Right renal pelvis (tissue), 4 donors: ENCODE measurements at regions not wholly inside any gene's neighbourhood (a gene's known extent, or its start where the extent isn't known, plus 50 kb on each side); places are given as distances from the start of the nearest gene placed in this dataset.

ENCODE experiments used
- DNase-seq, 4 donors: peaks; one replicate each; pipeline ENCODE4 v3.0.0-alpha.2; 2013; ENCODE audit warnings: low read depth in 4 of 4, low spot score in 3 of 4, missing footprints in 1 of 4

DNA sequence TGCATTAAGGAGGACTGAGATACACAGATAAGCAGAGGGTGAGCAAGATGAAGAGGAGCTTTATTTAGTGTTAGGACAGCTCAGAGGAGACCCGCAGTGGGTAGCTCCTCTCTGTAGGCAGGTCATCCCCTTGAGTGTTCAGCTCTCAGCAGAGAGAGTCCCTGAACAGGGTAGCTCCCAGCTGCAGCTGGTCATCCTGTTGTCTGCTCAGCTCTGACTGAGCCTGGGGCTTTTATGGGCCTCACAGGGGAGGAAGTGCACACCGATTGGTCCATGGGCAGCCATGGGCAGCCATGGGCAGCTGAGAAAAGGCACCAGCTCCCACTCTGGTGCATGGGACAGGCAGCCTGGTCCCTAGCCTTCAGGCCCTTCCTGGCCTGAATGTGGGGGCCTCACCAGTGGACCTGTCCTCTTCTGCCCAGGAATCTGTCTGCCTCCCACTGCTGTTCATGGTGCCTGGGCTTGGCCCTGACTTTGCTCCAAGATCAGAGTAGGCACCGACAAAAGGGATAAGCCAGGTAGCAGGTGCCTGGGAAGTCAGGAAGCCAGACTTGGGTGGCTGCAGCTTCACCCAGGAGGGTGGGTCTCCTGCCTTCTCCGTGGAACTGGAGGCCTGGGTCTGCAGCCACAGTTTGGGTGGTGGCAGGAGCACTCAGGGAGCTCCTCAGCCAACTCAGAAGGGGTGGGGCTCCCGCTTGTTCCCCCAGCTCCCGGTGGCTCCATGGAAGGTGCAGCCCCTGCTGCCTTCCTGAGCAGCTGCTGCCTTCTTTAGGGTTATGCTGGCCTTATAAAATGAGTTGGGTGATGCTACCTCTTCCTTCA lies 54.7 kb downstream of the MYEOV start:
- no peak for DNase-seq

DNA sequence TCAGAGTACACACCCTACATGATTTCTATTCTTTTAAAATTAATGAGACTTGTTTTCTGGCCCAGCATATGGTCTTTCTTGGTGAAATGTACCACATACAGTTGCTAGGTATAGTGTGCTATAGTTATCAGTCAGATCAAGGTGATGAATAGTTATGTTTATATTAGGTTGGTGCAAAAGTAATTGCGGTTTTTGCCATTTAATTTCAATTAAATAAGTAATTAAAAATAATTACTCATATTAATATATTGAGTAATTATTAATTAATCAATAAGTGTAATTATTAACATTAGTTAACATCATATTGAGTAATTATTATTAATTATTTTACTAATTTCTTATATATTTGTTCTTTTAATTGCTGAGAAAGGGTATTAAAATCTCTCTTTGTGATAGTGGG lies 56.1 kb downstream of the MYEOV start:
- no peak for DNase-seq

DNA sequence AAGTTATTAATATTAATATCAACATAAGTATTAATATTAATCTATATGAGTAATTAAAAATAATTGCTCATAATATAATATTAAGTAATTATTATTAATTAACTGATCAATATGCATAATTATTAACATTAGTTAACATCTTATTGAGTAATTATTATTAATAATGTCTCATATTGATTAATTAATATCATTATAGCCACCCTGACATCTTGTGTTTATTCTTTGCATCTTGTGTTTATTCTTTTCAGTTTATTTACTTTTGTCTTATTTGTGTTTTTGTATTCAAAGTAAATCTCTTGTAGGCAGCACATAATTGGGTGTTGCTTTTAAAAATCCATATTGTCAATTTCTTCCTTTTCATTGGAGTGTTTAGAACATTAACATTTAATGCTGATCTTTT lies 56.6 kb downstream of the MYEOV start:
- DNase-seq = no peak

DNA sequence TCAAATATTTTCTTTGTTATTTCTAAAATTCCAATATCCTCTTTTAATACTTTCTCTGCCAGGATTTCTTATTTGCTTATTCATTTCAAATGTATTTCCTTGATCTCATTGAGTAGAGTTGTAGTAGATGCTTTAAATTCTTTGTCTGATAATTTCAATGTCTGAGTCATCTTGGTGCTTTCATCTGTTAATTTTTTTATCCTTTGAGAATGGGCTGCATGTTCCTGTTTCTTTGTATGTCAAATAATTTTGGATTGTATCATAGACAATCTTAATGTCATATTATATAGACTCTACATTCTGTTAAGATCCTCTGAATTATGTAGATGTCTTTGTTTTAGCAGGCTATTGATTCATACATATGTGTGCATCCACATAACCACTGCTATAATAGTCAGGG lies 57.5 kb downstream of the MYEOV start:
- DNase-seq = no peak

DNA sequence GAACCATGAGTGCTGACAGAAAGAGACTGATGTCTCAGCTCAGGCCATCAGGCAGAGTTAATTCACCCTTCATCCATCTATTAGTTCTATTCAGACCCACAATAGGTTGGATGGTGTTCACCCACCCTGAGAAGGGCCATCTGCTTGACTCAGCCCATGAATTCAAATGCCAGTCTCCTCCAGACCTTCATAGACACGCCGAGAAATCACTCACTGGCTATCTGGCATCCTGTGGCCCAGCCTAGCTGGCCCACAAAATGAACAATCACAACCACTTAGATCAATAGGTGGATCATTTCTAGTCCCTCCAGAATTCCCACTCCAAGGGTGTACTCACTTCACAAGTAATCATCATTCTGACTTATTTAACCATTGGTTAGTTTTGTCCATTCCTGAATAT lies 58.2 kb downstream of the MYEOV start:
- DNase-seq = no peak

DNA sequence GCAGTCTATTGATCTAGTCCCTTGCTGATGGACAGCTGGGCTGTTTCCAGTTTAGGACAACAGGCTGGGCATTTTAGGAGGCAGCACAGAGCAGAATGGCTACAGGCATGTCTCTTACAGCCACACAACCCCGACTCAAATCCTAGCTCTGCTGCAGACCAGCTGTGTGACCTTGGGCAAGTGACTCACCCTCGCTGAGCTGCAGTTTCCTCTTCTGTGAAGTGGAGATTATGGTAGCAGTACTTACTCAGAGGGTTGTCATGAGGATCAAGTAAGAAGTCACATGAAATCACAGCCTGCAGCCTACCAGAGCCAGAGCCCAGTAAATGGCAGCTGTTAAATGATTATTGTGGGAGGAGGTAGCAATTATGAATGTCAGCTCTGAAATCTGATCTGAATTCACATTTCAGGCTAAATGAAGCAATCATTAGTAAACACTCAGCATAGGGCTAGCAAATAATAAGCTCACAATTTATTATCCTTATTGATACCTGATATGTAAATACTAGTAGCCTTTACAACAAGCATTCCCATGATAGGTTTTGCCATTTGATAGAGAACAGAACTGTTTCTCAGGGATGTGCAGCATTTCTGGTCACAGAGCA lies 58.9 kb downstream of the MYEOV start:
- no peak for DNase-seq

DNA sequence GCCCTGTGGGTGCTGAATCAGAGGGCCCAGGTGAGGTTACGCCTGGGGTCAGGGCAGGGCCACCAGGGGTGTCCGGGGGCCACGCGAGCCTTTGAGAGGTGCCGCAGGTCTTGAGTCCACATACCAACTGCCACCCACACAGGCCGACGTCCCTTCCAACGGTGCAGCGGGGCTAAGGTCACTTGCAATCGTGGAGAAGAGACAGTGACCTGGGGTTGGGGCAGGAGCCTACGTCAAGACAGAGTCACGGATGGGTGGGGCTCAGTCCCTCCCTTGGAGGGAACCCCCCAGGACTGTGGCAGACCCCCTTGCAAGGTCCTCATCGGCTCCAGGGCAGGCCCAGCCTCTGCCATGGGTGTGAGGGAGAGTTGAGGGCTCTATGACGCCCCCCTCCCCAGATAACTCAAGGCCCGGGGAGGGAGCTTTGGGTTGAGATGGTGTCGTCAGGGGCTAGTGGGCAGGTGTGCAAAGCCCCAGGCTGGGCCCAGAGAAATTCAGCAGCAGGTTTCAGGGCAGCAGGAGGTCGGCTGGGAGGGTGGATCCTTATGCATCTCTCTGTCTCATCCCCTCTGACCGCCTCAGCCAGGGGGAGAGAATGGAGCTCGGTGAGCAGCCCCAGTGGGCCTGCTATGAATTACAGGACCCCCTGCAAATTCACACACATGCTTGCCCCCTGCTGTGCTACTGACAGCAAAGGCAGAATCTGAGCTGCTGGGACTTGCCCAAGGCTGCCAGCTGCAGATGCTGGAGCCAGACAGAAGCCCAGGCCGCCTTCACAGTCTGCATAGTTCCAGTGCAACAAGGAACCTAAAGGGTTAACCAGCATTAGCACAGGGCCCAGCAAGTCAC lies 60.0 kb downstream of the MYEOV start:
- no peak for DNase-seq

DNA sequence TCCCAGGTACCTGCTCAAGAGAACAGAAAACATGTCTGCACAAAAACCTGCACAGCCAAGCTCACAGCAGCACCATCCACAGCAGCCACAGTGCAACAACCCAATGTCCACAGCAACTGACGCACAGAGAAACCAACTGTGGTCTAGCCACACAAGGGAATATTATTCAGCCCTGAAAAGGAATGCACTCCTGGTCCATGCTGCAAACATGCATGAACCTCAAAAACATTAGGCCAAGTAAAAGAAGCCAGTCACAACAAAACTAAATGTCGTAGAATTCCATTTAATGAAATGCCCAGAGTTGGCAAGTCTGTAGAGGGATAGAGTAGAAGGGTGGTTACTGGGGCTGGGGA lies 60.6 kb downstream of the MYEOV start:
- DNase-seq = no peak

DNA sequence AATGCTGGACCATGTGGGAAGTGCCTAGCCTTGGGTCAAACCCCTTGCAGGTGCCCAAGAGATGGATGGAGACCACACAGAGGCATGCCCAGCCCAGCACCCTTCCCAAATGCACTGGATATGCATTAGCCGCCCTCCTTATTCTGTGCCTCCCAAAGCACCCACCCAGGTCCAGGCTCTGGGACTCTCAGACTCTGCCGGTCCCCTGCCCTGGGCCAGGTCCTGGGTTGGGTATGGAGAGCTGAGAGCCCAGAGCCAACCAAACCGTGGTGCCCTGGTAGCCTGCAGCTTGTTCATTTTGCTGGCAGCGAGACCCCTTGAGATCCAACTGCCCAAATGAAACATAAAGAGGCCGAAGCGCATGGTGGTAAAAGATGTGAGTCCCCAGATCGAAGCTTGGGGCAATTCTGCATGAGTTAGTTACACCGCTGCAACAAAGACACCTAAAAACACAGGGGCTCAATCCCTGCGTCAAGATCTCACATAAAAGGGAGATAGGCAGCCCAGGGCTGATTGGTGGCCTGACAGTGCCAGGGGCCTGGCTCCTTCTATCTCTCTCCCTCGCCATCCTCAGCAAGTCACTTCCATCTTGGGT lies 61.5 kb downstream of the MYEOV start:
- DNase-seq = no peak

DNA sequence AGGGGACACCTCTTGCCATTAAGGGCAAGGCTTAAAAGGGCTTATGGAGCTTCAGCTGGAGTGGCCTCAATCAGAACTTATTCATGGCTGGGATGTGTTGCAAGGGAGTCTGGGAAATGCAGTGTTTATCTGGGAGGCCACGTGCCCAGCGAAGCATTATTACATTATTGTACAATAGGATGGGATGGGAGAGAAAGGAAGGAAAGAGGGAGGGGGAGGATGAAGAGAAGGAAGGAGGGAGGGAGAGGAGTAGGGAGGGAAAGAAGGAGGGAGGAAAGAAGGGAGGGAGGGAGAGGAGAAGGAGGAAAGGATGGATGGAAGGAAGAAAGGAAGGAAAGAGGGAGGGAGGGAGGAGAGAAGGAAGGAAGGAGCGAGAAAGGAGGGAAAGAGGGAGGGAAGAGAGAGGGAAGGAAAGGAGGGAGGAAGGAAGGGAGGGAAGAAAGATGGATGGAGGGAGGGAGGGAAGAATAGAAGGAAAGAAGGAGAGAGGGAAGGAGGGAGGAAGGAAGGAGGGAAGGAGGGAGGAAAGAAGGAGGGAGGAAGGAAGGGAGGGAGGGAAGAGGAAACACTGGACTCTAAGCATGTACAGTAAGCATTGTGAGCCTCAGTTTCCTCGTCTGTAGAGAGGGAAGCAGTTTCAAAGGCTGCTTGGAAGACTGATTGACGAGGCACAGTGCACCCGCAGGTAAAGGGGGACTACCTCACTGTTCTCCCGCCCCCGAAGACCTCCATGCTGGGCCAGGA lies 62.2 kb downstream of the MYEOV start:
- no peak for DNase-seq

DNA sequence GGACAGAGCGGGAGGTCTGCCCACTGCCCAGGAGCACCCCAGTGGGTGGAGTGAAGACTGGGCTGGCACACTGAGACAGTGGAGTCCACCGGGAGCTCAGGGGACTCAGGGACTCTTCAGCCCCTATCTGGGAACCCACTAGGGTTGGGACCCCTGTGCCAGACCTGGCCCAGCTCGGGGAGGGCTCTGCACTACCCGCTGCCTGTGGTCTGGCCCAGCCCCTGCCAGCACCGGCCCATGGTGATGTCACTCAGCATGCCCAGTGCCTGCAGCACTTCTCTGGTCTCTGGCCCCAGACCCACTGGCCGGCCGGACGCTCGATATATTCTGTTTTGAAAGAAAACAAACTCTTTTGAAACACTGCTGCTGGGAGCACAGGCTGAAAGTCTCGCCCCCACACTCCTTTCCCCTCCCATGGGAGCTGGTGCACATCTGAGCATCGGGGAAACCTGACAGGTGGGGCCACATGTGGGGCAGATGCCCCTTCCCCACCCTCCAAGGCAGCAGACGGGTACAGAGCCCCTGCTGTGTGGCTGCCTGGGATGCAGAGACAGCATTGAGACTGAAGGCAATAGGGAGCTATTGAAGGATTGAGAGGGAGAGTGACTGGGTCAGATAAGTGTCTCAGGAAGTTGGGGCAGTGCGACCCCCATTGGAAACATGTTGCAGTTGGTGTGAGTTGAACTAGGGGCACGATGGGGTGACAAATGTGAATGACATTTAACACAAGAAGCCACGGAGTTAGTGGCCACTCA lies 62.9 kb downstream of the MYEOV start:
- DNase-seq = no peak

DNA sequence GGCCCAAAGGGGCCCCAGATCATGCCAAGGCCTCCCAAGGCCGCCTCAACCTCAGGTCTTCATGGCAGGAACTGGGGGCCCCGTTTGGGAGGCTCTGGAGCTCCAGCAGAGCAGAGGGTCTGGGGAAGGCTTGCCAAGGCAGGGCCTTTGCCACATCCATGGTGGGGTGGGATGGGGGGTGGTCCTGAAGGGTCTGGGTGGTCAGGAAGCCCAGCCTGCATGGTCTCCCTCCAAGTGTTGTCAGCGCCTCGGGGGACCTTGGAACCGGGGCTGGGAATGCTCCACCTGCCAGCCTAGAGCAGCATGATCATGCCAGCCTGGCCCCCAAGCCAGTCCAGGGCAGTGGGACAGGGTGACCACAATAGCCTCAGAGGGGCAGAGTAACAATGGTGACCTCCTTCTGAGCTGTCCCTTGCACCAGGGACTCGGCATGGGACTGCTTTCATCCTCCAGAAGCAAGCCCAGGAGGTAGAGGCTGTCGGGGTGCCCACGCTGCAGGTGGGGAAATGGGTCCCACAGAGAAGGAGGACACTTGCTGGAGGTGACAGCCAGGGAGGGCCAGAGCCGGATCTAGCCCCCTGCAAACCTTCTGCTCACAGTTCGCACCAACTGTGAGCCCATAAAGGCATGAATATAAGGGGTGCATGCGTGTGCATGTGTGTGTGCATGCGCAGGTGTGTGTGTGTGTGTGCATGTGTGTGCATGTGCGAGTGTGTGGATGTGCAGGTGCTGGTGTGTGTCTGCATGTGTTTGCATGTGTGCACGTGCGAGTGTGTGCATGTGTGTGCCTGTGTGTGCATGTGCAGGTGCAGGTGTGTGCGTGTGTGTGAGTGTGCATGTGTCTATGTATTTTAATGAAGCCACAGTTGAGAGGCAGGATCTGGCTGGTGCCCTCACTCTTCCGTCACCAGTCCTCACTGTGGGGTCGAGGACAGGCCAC lies 63.8 kb downstream of the MYEOV start:
- DNase-seq = no peak

DNA sequence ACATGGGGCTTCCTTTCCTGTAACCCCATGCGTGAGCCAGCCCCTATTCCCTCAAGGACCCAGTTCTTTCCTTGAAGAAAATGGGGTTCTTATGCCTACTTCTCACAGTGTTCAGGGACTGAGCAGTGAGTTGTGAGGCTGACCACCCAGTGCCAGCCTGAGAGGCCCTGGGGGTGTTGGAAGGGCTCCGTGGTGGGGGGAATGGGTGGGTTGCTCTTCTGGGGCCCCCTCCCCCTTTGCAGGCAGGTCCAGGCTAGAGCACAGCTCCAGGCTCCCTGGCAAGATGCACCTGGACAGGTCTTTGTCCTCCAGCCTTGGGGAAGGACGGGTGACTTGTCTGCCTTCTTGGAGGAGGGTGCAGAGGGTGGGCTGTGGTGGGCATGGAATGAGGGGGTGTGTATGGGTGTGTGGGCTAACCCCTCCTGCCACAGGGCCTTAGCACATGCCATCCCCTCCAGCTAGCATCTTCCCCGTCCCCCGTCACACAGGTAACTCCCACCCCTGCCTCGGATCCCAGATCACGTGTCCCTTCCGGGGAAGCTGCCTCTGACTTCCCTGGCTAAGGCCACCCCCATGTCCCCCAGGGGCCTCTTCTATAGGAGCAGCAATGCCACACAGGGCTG lies 64.6 kb downstream of the MYEOV start:
- no peak for DNase-seq

DNA sequence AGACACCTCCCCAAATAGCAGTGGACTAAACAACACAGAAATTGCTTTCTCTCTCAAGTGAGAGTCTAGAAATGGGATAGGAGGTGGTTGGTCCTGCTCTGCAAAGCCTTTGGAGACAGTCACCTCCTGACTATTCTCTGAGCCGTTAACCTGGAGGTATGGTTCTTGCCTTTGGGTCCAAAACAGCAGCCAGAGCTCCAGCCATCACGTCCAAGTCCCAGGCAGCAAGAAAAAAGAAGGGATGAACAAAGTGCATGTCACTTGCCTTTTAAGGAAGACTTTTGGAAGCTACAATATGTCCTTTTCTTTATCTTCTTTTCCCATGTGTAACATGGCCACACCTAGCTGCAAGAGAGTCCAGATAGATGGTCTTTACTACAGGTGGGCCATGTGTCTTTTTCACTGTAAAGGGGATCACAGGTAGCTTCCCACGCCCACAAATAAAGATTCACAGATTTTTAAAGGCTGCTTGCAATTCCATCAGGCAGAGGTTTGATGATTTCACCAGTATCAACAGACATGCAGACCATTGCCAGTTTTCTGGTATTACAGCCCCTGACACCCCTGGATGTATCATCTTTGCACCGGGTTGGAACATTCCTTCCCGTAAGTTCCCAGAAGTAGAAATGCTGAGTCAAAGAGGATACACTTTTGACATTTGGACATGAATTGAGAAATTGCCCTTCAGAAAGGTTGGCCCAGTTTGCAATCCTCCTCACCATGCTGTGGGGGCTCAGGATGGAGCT lies 66.0 kb downstream of the MYEOV start:
- no peak for DNase-seq

DNA sequence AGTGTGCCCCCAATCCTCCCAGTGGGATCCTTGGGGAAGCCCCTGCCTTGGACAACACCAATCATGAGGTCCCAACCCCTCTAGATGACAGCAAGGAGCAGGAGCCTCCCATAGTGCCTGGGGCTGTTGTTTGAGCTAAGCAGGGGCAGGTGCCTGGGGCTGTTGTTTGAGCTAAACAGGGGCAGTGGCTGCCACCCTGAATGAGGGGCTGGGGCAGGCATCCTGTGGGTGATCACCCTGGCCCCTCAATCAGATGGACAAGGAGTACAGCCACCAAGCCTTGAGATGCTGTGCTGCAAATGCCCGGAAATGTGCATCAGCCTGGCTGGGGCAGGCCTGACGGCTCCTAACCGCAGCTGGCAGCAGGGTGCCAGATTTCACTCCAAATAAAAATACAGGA lies 66.7 kb downstream of the MYEOV start:
- DNase-seq = no peak

DNA sequence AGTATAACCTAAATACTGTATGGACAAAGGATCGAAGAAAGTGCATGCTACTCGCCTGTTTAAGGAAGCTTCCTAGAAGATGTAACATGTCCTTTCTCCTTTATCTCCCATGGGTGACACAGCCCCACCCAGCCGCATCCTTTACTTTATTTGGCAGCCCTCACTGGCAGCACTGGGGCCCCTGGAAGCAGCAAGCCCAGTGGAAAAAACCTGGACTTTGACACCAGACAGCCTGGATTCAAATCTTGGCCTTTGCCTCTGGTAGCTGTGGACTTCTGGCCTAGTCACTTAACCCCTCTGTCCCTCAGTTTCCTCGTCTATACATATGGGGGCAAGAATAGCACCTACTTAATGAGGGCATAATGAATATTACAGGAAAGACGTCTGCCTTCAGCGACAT lies 67.1 kb downstream of the MYEOV start:
- no peak for DNase-seq

DNA sequence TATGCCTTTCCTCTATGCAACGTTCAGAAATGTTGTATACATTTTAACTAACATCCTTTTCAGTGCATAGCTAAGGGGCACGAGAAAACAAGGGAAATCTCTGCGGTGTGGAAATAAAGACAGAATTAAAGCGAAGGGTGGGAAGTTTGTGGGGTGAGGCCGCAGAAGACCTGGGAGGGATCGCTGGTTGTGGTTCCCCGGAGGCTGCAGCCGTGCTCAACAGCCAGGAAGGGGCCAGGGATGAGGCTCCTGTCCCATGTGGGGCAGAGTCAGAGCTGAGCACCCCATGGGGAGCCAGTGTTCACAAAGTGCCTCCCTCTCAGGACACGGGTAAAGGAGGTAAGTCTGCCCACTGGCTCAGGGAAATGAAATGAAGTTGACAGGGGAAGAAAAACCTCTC lies 67.5 kb downstream of the MYEOV start:
- no peak for DNase-seq

DNA sequence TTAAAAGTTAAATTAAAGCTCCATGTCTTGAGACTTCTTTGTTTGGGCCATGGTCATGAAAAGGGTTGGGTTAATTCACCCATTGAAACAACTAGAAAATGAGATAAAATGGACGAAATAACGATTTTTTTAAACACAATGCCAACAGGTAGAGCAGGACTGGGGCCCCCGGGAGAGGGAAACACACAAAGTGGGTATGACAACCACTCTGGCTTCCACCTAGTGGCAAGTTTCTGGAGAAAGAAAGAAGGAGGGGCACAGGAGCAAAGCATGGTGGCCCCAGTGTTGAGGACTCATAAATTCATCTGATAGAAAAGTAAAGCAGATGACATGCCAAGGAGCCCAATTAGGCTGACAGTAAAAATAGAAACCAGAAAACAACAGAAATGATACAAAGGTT lies 68.4 kb downstream of the MYEOV start:
- no peak for DNase-seq
